DMS79 (cell line): ENCODE measurements at regions not wholly inside any gene's neighbourhood (a gene's known extent, or its start where the extent isn't known, plus 50 kb on each side); places are given as distances from the start of the nearest gene placed in this dataset.

ENCODE experiments used
- DNase-seq: peaks from one replicate; lab custom pipeline; 2025; lab: John Stamatoyannopoulos, UW

DNA sequence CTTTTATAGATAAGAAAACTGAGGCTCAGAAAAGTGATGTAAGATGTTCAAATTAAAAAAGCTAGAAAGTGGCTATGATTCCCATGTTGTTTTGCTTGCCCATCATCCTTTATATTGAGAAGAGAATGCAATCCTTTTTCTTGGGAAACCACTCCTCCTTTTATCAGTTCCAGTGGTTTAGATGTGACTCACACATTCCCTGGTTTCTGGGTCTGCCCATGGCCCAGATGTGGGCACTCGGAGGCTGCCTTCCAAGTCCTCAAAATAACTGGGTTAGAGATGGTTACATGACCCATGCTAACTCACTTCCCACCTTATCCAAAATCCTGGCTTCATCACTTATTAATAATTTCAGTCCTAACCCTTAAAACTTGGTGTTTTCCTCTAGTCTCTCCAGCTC lies 550.0 kb downstream of the MDFIC start:
- DNase-seq, result no peak

GRCh38 chr7:115462301-115463015 lies 540.6 kb downstream of the MDFIC start:
- no peak for DNase-seq

DNA sequence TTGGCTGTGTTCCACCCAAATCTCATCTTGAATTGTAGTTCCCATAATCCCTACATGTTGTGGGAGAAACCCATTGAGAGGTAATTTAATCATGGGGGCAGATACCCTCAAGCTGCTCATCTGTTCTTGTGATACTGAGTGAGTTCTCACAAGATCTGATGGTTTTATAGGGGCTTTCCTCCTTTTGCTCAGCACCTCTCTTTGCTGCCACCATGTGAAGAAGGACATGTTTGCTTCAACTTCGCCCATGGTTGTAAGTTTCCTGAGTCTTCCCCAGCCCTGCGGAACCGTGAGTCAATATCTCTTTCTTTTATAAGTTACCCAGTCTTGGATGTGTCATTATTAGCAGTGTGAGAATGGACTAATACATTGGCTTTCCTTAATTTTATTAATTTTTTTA lies 527.8 kb downstream of the MDFIC start:
- DNase-seq, result no peak

DNA sequence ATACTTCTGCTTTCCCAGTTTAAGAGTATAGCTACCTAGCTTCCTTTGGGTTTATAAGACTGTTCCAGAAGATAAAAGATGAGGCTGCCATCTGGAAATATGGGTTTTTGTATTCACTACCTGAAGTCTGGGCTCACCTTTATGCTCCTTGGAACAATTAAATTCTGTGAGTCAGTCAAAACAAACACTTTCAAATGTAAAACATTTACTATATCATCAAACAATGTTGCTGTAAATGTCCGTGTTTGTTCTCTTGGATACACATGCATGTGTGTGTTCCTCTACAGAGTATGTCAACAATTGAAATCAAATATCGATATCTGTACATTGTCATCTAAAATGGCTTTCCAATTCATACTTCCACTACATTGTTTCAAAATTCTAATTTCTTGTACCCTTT lies 525.6 kb downstream of the MDFIC start:
- DNase-seq, result no peak

GRCh38 chr7:115441033-115441432 lies 519.1 kb downstream of the MDFIC start:
- DNase-seq, result no peak

DNA sequence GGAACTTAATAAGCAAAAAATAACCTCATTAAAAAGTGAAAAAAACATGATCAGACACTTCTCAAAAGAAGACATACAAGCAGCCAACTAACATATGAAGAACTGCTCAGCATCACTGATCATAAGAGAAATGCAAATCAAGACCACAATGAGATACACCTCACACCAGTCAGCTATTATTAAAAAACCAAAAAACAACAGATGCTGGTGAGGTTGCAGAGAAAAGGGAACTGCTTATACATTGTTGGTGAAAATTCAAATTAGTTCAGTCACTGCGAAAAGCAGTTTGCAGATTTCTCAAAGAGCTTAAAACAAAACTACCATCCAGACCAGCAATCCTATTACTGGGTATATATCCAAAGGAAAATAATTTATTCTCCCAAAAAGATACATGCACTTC lies 513.3 kb downstream of the MDFIC start:
- no peak for DNase-seq

GRCh38 chr7:115429918-115430317 lies 508.0 kb downstream of the MDFIC start:
- no peak for DNase-seq

DNA sequence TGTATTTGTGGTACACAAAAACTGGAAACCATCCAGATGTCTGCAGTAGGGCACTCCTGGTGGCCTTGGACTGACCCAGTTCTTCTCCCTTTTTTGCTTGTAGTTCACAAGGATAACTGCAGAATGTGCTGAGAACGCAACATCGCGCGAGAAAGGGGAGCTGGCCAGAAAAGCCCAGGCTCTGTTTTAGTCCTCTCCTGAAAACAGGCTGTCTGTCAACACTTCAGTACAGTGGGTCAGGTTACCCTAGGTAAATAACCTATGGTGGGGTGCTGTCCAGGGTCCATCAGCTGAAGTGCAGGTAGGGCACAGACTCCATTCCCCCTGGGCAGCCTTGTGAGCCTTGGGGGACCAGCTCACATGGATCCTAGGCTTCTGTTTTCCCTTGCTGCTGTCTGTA lies 495.8 kb downstream of the MDFIC start:
- no peak for DNase-seq

DNA sequence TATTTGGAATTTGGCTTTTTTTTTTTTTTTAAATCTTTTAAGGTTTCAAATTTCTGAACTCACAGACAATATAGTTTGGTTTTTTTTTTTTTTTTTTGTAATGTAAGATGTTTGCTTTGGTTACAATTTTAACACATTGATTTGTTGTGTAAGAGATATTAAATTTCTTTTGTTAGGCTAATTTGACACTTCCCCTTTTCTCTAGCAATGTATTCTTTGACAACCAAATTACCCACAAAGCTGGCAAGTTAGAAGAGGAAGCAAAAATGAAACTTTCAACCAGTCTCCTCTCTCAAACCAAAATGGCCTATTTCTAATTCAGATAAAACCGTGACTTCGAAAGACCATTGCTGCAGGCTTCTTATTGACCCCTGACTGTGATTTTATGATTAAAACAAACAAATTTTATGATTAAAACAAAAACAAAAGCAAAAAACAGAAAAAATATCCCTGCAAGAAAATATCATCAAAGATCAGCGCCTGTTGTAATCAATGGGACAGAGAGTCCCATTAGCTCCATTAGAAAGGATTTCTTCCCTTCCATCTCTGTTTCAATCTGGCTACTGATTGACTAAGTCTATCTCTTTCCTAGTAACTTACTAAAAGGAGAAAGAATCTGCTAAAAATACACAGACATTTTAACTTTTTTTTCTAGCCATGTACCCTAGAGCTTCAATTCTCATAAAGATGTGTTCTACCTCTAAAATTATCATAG lies 489.2 kb downstream of the MDFIC start:
- DNase-seq, result no peak

DNA sequence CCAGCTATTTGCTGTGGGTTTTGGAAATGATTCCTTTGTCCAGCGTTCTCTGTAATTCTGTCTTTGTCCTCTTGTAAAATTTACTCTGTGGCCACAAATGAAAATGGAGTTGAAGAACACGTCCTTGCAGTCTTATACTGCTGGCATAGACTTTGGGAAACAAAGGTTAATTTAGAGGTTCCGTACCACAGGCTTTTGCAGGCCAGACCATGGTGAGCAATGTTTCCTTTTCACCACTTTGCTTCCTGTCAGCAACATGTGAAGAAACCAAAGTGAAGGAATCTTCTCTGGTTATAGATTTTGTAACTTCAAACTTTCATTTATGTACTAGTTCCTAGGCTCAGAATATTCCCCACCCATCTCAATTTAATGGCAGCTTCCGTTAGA lies 488.5 kb downstream of the MDFIC start:
- no peak for DNase-seq

DNA sequence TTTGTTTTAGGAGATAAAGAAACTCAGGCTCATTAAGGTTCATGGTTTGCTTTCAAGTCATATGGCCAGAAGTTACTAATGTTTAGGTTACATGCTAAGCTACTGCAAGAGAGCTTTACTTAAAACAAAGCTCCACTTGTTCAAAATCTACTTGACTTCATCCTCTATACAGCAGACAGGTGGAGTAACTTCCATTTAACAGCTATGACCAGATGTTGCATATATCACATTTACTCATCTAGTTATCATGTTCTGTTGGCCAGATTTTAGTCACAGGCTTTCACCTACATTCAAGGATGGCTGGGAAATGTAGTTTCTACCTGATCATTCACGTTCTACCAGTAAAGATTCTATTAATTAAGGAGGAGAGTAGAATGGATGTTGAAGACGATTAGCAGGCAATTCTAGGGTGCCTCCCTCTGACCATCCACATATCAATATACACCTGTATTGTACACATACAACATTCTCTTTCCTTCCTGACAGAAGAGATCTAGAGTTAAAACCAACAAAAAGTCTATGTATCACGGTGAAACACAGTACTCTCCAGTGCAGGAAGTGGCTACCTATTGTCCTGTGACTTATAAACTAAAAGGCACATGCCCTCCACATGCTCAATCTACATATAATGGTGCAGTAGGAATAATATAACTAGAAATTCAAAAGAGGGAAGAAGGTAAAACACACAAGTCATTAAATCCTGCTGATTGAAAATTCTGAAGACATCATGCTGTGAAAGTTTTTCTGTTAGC lies 488.0 kb downstream of the MDFIC start:
- no peak for DNase-seq

DNA sequence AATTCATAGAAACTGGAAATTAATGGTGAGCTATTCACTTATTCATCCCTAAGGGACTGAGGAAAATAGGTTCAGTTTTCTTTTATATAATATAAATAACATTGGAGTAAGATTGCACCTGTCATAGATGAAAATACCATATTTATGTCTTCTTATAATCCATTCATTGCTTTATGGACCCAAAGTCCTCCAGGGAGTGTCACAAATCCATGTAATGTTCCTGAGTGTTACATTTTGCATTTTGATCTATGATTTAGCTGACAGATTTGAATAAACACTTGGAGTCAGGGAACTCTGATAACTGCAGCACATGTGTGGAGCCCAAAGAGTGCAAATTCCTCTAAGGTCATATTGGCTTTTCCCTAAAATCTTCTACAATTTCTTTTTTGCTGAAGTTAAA lies 484.3 kb downstream of the MDFIC start:
- DNase-seq, result no peak

DNA sequence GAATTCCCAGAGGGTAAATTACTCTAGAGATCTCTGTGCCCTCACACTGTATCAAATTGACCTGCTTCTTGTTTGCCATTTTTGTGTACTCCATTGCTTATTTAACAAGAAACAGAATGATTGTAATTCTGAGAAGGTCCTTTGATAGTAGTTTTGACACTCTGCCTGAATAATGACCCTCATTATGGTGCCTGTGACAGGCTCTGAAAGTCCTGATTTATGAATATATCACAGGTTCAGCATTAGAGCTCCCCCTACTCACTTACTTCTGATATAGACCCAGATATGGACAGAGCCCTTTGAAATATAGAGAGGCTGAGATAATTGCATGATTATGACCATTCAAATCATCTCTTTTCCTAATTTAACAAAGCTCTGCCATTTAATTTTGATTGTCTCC lies 465.2 kb downstream of the MDFIC start:
- DNase-seq, result no peak

GRCh38 chr7:115379321-115379720 lies 457.4 kb downstream of the MDFIC start:
- no peak for DNase-seq

DNA sequence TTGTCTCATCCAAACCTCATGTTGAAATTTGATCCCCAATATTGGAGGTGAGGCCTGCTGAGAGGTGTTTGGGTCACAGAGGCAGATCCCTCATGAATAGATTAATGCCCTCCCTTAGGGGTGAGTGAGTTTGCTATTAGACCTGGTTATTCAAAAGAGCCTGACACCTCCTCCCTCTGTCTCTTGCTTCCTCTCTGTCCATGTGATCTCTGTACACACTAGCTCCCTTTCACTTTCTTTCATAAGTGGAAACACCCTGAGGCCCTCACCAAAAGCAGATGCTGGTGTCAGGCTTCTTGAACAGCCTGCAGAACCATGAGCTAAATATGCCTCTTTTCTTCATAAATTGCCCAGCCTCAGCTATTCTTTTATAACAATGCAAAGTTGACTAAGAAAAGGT lies 447.1 kb downstream of the MDFIC start:
- no peak for DNase-seq

DNA sequence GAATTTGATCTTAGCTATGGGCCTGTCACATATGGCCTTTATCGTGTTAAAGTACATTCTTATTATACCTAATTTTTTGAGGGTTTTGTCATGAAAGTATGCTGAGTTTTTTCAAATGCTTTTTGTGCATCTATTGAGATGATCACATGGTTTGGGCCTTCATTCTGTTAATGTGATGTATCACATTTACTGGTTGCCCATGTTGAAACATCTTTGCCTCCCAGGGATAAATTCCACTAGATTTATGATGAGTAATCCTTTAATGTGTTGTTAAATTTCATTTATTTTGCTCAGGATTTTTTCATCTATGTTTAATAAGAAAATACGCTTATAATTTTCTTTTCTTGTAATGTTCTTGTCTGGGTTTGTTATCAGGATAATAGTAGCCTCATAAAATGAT lies 442.0 kb downstream of the MDFIC start:
- no peak for DNase-seq

- no peak for DNase-seq
These were observed 438.1 kb downstream of the MDFIC start for GRCh38 chr7:115359955-115360354.

GRCh38 chr7:115359119-115359518 lies 437.2 kb downstream of the MDFIC start:
- DNase-seq, result no peak

DNA sequence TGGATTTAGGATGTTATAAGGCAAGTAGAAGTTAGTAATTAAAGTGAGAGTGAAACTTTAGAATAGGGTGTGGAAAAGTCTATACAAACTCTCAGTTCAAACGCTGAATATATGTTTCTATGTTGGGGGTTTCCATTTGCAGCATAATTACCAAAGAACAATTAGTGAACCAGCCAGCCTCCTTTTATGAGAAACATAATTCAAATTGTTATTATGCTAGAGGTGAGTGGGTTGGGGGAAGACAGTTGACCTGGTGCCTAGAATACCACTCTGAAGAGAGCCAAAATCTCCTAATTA lies 435.8 kb downstream of the MDFIC start:
- DNase-seq, result no peak

GRCh38 chr7:115356999-115357702 lies 435.3 kb downstream of the MDFIC start:
- DNase-seq, result no peak

DNA sequence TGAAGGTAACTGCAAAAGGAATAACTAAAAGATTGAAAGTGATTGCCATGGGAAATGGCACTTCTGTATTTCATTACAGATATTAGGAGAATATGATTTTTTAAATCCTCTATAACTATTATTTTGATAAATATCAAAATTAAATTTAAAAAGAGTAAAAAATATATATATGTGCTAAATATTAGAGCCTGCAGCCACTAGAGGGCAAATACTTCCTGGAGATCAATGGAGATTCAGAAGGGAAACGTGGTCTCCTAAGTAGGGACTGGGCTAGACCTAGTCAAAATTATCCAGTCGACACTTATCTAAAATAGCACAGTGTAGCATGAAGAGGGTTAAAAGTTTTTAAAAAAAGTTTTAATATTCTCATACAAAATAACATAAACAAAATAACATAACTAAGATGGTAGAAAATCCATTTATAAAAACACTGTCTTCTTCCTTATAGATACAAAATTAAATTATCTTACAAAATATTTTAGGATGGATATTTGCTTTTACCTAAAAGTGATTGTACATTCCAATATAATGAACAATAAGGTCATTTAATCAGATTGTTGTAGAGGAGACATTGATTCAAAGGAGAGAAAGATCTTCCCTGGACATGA lies 434.3 kb downstream of the MDFIC start:
- no peak for DNase-seq

DNA sequence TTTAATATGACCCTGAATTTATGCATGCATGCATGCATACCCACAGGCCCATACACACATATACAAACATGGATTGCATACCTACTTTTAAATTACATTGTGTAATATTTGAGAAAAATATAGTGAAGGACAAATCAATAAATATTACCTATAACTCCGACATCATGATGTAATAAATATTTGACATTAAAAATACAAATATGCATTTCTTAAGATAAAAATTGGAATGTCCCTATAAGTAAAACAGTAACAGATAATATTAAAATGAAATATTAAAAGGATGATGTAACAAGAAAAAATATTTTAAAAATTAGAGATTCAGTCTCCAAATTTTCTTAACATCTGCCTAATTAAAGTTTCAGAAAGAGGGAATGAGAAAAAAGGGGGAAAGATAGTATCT lies 433.0 kb downstream of the MDFIC start:
- no peak for DNase-seq
